Skeletal muscle tissue (tissue), 3 donors: ENCODE measurements at regions not wholly inside any gene's neighbourhood (a gene's known extent, or its start where the extent isn't known, plus 50 kb on each side); places are given as distances from the start of the nearest gene placed in this dataset.
"Not testable (repeated sequence)": the region's sequence is repeated elsewhere in the genome, so short reads cannot be mapped to it uniquely, and the experiment has no call there.

Experiments
- H3K27ac ChIP-seq: one replicate; pipeline ENCODE4 v1.7.0; 2013; ENCODE audit warnings: mild to moderate bottlenecking, low read depth, low read length, inconsistent platforms
- H3K27me3 ChIP-seq, 3 donors: one replicate each; pipeline ENCODE4 v1.7.0; 2013; ENCODE audit warnings: low read length in 3 of 3; ENCODE audit not compliant: control insufficient read depth in 3 of 3, insufficient read depth in 3 of 3
- H3K36me3 ChIP-seq, 3 donors: one replicate each; pipeline ENCODE4 v1.7.0; 2013; ENCODE audit warnings: low read length in 3 of 3; ENCODE audit not compliant: control insufficient read depth in 3 of 3, insufficient read depth in 3 of 3
- H3K4me1 ChIP-seq, 3 donors: one replicate each; pipeline ENCODE4 v1.7.0; 2013; ENCODE audit warnings: low read length in 3 of 3, mild to moderate bottlenecking in 3 of 3; ENCODE audit not compliant: control insufficient read depth in 3 of 3, insufficient read depth in 3 of 3
- H3K4me3 ChIP-seq, 3 donors: one replicate each; pipeline ENCODE4 v1.7.0; 2013; ENCODE audit warnings: low read length in 3 of 3
- H3K9ac ChIP-seq, 3 donors: one replicate each; pipeline ENCODE4 v1.7.0; 2013; ENCODE audit warnings: low read length in 3 of 3, mild to moderate bottlenecking in 3 of 3, moderate library complexity in 2 of 3, low read depth in 1 of 3
- H3K9me3 ChIP-seq, 3 donors: one replicate each; pipeline ENCODE4 v1.7.0; 2013; ENCODE audit warnings: low read length in 3 of 3; ENCODE audit not compliant: control insufficient read depth in 3 of 3
- donor health status: Osteomylitis.

- Histone ChIP-seq H3K4me3 (no peak overlapping the region), H3K36me3 (no peaks in the 10 kb centered on the region), H3K27me3 (no peaks in the 10 kb centered on the region), H3K27ac (peak overlapping the region; percentile 70), H3K4me1 (peaks cover 0 to 2% (median 0%) of the 10 kb centered on the region in 3 donors), H3K9me3 (no peaks in the 10 kb centered on the region), H3K9ac (peak overlapping the region in 1 of 3 donors; percentile 2)
Observed at GRCh38 chr21:35475762-35476161, 426.7 kb upstream of the RUNX1 start.

GRCh38 chr21:35475009-35475408 is 425.9 kb upstream of the RUNX1 start:
- H3K4me1 ChIP-seq: peaks cover 0 to 2% (median 0%) of the 10 kb centered on the region in 3 donors
- H3K4me3 ChIP-seq: no peak overlapping the region
- no peak overlapping the region for H3K9ac ChIP-seq
- no peaks in the 10 kb centered on the region for H3K9me3 ChIP-seq
- H3K27me3 ChIP-seq: no peaks in the 10 kb centered on the region
- H3K27ac ChIP-seq: no peak overlapping the region
- no peaks in the 10 kb centered on the region for H3K36me3 ChIP-seq

- Histone ChIP-seq H3K4me1 (peaks cover 0 to 2% (median 0%) of the 10 kb centered on the region in 3 donors), H3K9ac (no peak overlapping the region), H3K27me3 (no peaks in the 10 kb centered on the region), H3K4me3 (no peak overlapping the region), H3K9me3 (no peaks in the 10 kb centered on the region), H3K27ac (no peak overlapping the region), H3K36me3 (no peaks in the 10 kb centered on the region)
Observed at GRCh38 chr21:35473496-35473895, 424.4 kb upstream of the RUNX1 start.

- H3K27ac ChIP-seq: no peak overlapping the region
- H3K9ac ChIP-seq: no peak overlapping the region
- no peaks in the 10 kb centered on the region for H3K4me1 ChIP-seq
- H3K4me3 ChIP-seq: no peak overlapping the region
- no peaks in the 10 kb centered on the region for H3K9me3 ChIP-seq
- no peaks in the 10 kb centered on the region for H3K27me3 ChIP-seq
- H3K36me3 ChIP-seq: no peaks in the 10 kb centered on the region
Observed at GRCh38 chr21:35470522-35470921, 421.4 kb upstream of the RUNX1 start.

- H3K36me3 ChIP-seq: no peaks in the 10 kb centered on the region
- no peaks in the 10 kb centered on the region for H3K9me3 ChIP-seq
- no peak overlapping the region for H3K27ac ChIP-seq
- no peak overlapping the region for H3K9ac ChIP-seq
- no peak overlapping the region for H3K4me3 ChIP-seq
- no peaks in the 10 kb centered on the region for H3K4me1 ChIP-seq
- no peaks in the 10 kb centered on the region for H3K27me3 ChIP-seq
Observed at GRCh38 chr21:35469498-35469897, 420.4 kb upstream of the RUNX1 start.

- H3K4me1 ChIP-seq: no peaks in the 10 kb centered on the region
- H3K9ac ChIP-seq: no peak overlapping the region
- no peaks in the 10 kb centered on the region for H3K9me3 ChIP-seq
- H3K36me3 ChIP-seq: no peaks in the 10 kb centered on the region
- H3K4me3 ChIP-seq: no peak overlapping the region
- no peak overlapping the region for H3K27ac ChIP-seq
- H3K27me3 ChIP-seq: no peaks in the 10 kb centered on the region
Observed at GRCh38 chr21:35468991-35469390, 419.9 kb upstream of the RUNX1 start.

- no peaks in the 10 kb centered on the region for H3K27me3 ChIP-seq
- no peaks in the 10 kb centered on the region for H3K36me3 ChIP-seq
- H3K4me1 ChIP-seq: no peaks in the 10 kb centered on the region
- H3K27ac ChIP-seq: no peak overlapping the region
- no peaks in the 10 kb centered on the region for H3K9me3 ChIP-seq
- no peak overlapping the region for H3K9ac ChIP-seq
- no peak overlapping the region for H3K4me3 ChIP-seq
Observed at GRCh38 chr21:35467566-35467965, 418.5 kb upstream of the RUNX1 start.

GRCh38 chr21:35466681-35467080 is 417.6 kb upstream of the RUNX1 start:
- H3K9me3 ChIP-seq, H3K4me3 ChIP-seq, H3K36me3 ChIP-seq, H3K9ac ChIP-seq, H3K27me3 ChIP-seq, H3K27ac ChIP-seq, H3K4me1 ChIP-seq: not testable (repeated sequence)

- H3K27ac ChIP-seq: no peak overlapping the region
- H3K27me3 ChIP-seq: no peaks in the 10 kb centered on the region
- H3K36me3 ChIP-seq: no peaks in the 10 kb centered on the region
- no peak overlapping the region for H3K9ac ChIP-seq
- H3K4me1 ChIP-seq: no peaks in the 10 kb centered on the region
- no peaks in the 10 kb centered on the region for H3K9me3 ChIP-seq
- no peak overlapping the region for H3K4me3 ChIP-seq
Observed at GRCh38 chr21:35465741-35466140, 416.6 kb upstream of the RUNX1 start.

GRCh38 chr21:35461700-35462099 is 412.6 kb upstream of the RUNX1 start:
- no peak overlapping the region for H3K9ac ChIP-seq
- H3K4me3 ChIP-seq: no peak overlapping the region
- H3K4me1 ChIP-seq: no peaks in the 10 kb centered on the region
- no peaks in the 10 kb centered on the region for H3K9me3 ChIP-seq
- H3K36me3 ChIP-seq: no peaks in the 10 kb centered on the region
- H3K27me3 ChIP-seq: no peaks in the 10 kb centered on the region
- no peak overlapping the region for H3K27ac ChIP-seq

GRCh38 chr21:35460441-35460840 is 411.3 kb upstream of the RUNX1 start:
- H3K4me3 ChIP-seq: no peak overlapping the region
- H3K36me3 ChIP-seq: no peaks in the 10 kb centered on the region
- no peak overlapping the region for H3K27ac ChIP-seq
- H3K4me1 ChIP-seq: no peaks in the 10 kb centered on the region
- no peaks in the 10 kb centered on the region for H3K27me3 ChIP-seq
- H3K9me3 ChIP-seq: no peaks in the 10 kb centered on the region
- H3K9ac ChIP-seq: no peak overlapping the region
